GM18520 (cell line): ENCODE measurements at regions not wholly inside any gene's neighbourhood (a gene's known extent, or its start where the extent isn't known, plus 50 kb on each side); places are given as distances from the start of the nearest gene placed in this dataset.

ENCODE experiments used
- ATAC-seq: cut with Tn5 transposase; IDR thresholded peaks from one replicate; pipeline ENCODE4 v1.9.1; 2021; ENCODE audit not compliant: unreplicated experiment

- no peak for ATAC-seq
These were observed 181.1 kb upstream of the RBMS3 start for GRCh38 chr3:29099775-29100174.

GRCh38 chr3:29100292-29100691 is 180.6 kb upstream of the RBMS3 start:
- ATAC-seq, result no peak

DNA sequence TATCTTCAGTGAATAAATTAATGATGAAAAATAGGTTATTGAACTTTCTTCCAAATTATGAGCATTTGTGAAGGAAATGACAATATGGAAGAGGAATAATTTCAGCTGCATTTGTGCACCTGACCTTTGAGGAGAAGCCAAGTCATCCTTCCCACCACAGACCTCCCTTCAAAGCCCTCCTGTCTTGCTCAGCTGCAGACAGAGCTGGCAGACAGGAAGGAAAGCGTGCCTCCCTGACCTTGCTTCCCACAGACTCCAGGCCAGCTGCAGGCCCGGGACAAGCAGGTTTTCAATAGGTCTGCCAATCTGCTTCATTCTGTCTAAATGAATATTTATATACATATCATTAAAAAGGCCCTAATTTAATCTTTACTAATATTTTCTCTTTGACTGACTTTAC is 152.9 kb upstream of the RBMS3 start:
- no peak for ATAC-seq

DNA sequence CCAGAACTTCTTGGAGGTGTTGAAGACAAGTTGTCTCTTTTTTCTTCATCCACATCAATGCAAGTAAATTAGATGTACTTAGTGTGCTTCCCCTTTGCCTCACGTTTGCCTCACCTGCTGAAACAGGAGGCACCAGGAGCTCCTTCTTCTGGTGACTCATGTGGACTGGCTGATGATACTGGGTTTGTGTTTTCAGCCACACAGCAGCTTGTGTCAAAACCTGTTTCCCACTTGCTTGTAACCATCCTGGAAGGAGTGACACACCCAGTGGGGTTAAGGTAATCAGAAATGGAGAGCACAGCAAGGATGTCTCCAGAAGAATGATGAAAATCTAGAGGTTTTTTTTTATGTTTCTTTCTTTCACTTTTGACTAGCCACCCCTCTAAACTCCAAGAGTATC is 143.3 kb upstream of the RBMS3 start:
- no peak for ATAC-seq

GRCh38 chr3:29138171-29138570 is 142.7 kb upstream of the RBMS3 start:
- no peak for ATAC-seq

DNA sequence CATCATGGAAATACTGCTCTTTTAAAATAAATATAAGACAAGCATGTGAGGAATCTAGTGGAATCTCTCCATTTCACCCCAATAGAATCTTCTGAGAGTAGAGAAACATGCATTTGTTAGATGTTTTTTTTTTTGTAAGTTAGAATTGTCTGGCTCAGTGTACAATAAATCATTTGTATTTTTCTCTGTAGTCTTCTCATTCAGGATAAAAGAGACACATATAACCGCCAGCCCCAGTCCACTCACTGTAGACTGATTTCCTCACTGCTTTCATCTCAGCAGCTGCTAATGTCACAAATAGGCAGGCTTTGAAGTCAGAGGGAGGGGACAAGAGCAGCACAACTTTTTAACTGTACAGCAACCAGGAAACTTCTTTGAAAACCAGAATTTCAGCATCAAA is 140.2 kb upstream of the RBMS3 start:
- no peak for ATAC-seq

GRCh38 chr3:29141197-29141917 is 139.5 kb upstream of the RBMS3 start:
- ATAC-seq, result no peak

DNA sequence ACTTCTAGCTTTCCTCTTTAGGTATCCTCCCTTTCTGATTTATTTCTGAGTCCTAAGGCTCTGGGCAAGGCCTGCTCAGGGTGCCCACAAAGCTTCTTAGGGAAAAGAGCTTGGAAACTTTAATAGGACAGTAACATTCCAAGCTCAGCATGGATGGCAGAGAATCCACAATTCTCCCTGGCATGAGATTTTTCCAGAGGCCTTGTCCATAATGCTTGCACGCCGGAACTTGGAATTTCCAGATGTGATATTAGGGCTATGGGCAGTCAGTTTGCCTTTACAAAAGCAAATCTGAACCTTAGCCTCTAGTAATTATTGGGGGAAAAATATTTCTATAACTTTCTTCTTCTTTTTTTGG is 139.0 kb upstream of the RBMS3 start:
- ATAC-seq, result no peak

- ATAC-seq, result no peak
These were observed 137.7 kb upstream of the RBMS3 start for GRCh38 chr3:29143151-29143550.

DNA sequence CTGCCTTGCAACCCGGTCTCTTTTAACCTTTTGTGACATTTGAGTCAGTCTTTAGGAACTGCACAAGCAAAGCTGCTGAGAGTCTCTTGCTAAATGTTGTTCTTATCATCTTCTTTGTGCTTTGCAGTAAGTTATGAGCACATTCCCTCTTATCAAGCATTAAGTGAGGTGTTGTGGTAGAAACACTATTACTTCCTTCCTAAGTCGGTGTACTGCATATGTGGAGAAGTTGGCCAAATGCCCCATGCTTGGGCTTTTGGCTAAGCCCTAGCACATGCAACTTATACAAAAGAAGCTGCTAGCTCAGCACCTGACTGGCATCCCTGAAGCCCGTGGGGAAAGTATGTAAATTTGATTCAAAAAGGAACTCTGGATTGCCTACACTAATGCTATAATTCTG is 136.5 kb upstream of the RBMS3 start:
- ATAC-seq, result no peak

GRCh38 chr3:29144807-29145206 is 136.1 kb upstream of the RBMS3 start:
- ATAC-seq, result no peak

- no peak for ATAC-seq
These were observed 135.5 kb upstream of the RBMS3 start for GRCh38 chr3:29145360-29145759.

- no peak for ATAC-seq
These were observed 128.5 kb upstream of the RBMS3 start for GRCh38 chr3:29152379-29152778.

- ATAC-seq, result no peak
These were observed 127.1 kb upstream of the RBMS3 start for GRCh38 chr3:29153811-29154210.

DNA sequence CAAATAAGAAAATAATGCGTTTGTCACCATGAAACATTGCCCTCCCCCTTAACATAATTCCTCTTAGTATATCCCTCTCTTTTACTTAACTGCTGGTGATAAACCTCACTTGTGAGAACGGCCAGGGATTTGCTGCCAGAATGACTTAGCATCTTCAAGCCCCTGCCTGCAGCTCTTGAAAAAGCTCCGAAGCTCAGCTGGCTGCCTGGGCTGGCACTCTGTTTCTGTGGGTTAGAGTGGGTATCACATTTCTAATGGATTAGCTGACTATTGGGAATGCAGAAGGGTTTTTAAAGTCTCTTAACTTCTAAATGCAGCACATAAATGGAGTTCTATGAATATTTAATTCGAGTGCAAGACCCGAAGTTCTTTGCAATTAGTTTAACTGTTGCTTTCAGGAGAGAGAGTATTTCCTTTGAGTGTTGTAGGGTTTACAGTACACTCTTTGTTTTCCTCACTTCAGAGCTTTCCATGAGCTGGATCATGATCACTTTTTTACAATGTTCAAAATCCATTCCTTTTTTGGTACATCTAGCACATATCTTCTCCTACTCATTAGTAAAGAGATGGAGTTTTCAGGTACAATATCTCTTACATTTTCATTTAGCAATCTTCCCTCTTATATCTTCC is 124.7 kb upstream of the RBMS3 start:
- ATAC-seq, result no peak

DNA sequence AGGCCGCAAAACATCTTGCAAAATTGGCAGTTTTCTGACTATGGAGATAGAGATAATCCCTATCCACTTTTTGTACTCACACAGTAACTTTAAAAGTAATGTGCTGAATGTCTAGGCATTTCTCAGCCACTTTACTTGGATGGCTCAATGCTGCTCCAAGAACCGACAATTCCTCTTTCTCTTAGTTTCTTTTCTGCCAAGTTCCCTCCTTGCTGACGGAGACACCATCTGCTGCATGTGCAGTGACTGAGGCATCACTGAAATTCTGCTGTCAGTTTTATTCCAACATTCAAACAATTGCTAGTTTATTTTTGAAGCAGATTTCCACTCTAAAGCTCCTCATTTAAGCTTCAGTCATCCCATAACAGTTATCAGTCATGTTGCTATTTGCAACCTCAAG is 116.0 kb upstream of the RBMS3 start:
- ATAC-seq, result no peak

DNA sequence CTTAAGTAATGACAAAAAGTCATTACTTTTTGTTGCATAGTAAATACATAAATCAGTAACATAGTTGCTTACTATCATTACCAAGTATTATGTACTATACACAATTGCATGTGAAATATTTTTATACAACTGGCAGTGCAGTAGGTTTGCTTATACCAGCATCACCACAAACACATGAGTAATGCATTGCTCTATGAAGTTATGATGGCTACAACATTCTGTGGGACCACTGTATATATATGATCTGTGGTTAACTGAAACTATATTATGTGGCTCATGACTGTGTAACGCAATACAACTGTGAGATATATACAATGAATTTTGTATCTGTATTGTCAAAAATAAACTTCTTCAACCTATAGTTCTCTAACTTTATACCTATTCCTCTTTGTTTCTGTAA is 113.7 kb upstream of the RBMS3 start:
- ATAC-seq, result no peak

DNA sequence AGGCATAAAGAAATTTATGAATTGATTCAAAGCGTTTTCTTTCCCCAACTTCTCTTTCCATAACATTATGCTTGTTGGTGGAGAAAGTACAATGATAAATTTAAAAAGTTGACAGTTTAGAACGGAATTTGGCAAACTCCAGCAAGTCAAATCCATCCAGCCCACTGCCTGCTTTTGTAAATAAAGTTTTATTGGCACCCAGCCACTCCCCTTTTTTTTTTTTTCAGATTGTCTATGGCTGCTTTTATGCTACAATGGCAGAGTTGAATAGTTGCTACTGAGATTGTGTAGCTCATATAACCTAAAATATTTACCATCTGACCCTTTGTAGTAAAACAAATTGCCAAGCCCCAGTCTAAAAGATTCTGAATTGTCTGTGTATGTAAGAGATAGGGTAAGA is 112.8 kb upstream of the RBMS3 start:
- ATAC-seq, result no peak

GRCh38 chr3:29168696-29169095 is 112.2 kb upstream of the RBMS3 start:
- ATAC-seq, result no peak

- no peak for ATAC-seq
These were observed 111.4 kb upstream of the RBMS3 start for GRCh38 chr3:29169451-29169850.

- ATAC-seq, result no peak
These were observed 109.6 kb upstream of the RBMS3 start for GRCh38 chr3:29171043-29171990.

DNA sequence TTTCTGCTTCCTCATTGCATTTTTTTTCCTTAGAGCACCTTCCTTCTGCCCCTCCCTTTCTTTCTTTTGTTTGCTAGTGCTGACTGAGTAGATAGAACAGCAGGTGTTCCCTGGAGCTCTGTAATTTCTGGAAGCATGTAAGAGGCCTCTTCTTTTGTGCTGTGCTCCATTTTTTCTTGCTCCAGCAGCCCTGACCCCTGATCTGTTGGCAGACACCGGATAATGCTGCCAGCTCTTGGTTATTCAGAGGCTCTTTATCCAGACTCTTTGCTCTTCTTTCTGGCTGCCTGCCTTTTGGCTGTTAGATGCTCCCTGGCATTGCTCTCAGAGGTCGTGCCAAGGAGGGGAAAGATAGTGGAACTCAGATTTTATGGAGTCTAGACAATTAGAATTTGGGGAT is 104.4 kb upstream of the RBMS3 start:
- ATAC-seq, result no peak
